ENCODE measurements at regions not wholly inside any gene's neighbourhood (a gene's known extent, or its start where the extent isn't known, plus 50 kb on each side); places are given as distances from the start of the nearest gene placed in this dataset.

DNA sequence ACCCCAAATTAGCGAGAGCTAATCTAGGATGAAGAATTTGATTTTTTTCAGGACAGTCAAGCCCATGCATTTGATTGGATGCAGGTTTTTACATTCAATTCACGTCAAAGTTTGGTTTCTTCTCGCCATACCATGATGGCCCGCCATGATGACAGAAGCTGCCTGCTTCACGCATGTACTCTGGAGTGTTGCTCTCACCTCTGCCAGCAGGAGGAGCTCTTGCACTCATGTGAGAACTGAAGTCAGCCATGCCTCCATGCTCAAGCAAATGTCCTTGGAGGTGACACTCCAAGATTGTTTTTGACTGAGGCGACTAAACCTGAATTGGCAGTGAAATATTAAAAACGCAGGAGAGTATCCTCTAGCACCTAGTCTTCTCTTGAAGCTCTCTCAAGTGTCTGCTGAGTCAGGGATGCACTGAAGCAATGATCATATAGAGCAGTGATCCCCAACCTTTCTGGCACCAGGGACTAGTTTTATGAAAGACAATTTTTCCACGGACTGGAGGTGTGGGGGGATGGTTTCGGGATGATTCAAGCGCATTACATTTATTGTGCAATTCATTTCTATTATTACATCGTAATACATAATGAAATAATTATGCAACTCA lies 120.9 kb downstream of the SAMMSON start:
- DNase-seq = peak; percentile 51 to 65
- no peak overlapping the region for H3K27ac Mint-ChIP-seq
- no peaks in the 10 kb centered on the region for H3K4me1 Mint-ChIP-seq
- H3K4me3 Mint-ChIP-seq = no peak overlapping the region
- H3K9me3 Mint-ChIP-seq = no peaks in the 10 kb centered on the region
- peak; percentile 58 for ATAC-seq
- peaks cover 11% of the 10 kb centered on the region for H3K27me3 Mint-ChIP-seq

GRCh38 chr3:70127192-70127591 lies 127.7 kb downstream of the SAMMSON start:
- Mint-ChIP-seq H3K4me1 (no peaks in the 10 kb centered on the region), H3K9me3 (no peaks in the 10 kb centered on the region), H3K27me3 (peaks cover 10% of the 10 kb centered on the region), H3K4me3 (no peak overlapping the region), H3K27ac (no peak overlapping the region)
- ATAC-seq (no peak), DNase-seq (no peak)

GRCh38 chr3:70137366-70137765 lies 137.8 kb downstream of the SAMMSON start:
- H3K4me3 Mint-ChIP-seq = no peak overlapping the region
- ATAC-seq (no peak), DNase-seq (no peak)
- peaks cover 0 to 8% of the 10 kb centered on the region in 2 donors for H3K9me3 Mint-ChIP-seq
- no peaks in the 10 kb centered on the region for H3K4me1 Mint-ChIP-seq
- H3K27me3 Mint-ChIP-seq = peaks cover 17% of the 10 kb centered on the region
- H3K27ac Mint-ChIP-seq = no peak overlapping the region

GRCh38 chr3:70138606-70139005 lies 139.1 kb downstream of the SAMMSON start:
- peaks cover 17% of the 10 kb centered on the region for H3K27me3 Mint-ChIP-seq
- H3K4me1 Mint-ChIP-seq = no peaks in the 10 kb centered on the region
- H3K4me3 Mint-ChIP-seq = no peak overlapping the region
- peaks cover 0 to 8% of the 10 kb centered on the region in 2 donors for H3K9me3 Mint-ChIP-seq
- H3K27ac Mint-ChIP-seq = no peak overlapping the region
- DNase-seq (no peak), ATAC-seq (no peak)
